Activated CD4-positive, alpha-beta T cell treated with anti-CD3 and anti-CD28 coated beads, Interleukin-2, amount 50 U/mL, for 16 hours (primary cell): ENCODE measurements at regions not wholly inside any gene's neighbourhood (a gene's known extent, or its start where the extent isn't known, plus 50 kb on each side); places are given as distances from the start of the nearest gene placed in this dataset.

Experiments
- DNase-seq: peaks from one replicate; pipeline ENCODE4 v3.0.0-alpha.2; 2020

GRCh38 chr2:162929571-162929970 is 91.0 kb upstream of the KCNH7 start:
- no peak for DNase-seq

- DNase-seq = no peak
Measured at GRCh38 chr2:162928356-162928755, 89.8 kb upstream of the KCNH7 start.

GRCh38 chr2:162926907-162927306 is 88.3 kb upstream of the KCNH7 start:
- DNase-seq = no peak

GRCh38 chr2:162926501-162926900 is 87.9 kb upstream of the KCNH7 start:
- no peak for DNase-seq

- no peak for DNase-seq
Measured at GRCh38 chr2:162925595-162925994, 87.0 kb upstream of the KCNH7 start.

GRCh38 chr2:162919111-162919510 is 80.5 kb upstream of the KCNH7 start:
- DNase-seq = no peak

- DNase-seq = no peak
Measured at GRCh38 chr2:162917626-162918025, 79.1 kb upstream of the KCNH7 start.

- DNase-seq = no peak
Measured at GRCh38 chr2:162916286-162916801, 77.8 kb upstream of the KCNH7 start.

- no peak for DNase-seq
Measured at GRCh38 chr2:162915858-162916257, 77.3 kb upstream of the KCNH7 start.

GRCh38 chr2:162914161-162914560 is 75.6 kb upstream of the KCNH7 start:
- DNase-seq = no peak

GRCh38 chr2:162912787-162913186 is 74.2 kb upstream of the KCNH7 start:
- DNase-seq = no peak

GRCh38 chr2:162908567-162908966 is 70.0 kb upstream of the KCNH7 start:
- no peak for DNase-seq

GRCh38 chr2:162890690-162891311 is 52.2 kb upstream of the KCNH7 start:
- peak; percentile 51 for DNase-seq

- no peak for DNase-seq
Measured at GRCh38 chr2:162888652-162889051, 50.1 kb upstream of the KCNH7 start.
